HepG2 (cell line): ENCODE measurements at regions not wholly inside any gene's neighbourhood (a gene's known extent, or its start where the extent isn't known, plus 50 kb on each side); places are given as distances from the start of the nearest gene placed in this dataset.

Experiments used
- ADNP ChIP-seq: sonication (generic); formaldehyde crosslinking; IDR thresholded peaks from 2 replicates; pipeline ENCODE4 v1.4.0; 2020; ENCODE audit warnings: missing genetic modification reagents
- DMAP1 ChIP-seq: IDR thresholded peaks from 2 replicates; pipeline ENCODE4 v1.6.1; 2016
- NONO ChIP-seq, 2 experiments: fragments of 450-650 bp in 1 of 2; sonication (generic) in 1 of 2; formaldehyde crosslinking in 1 of 2; IDR thresholded peaks in 1 of 2; conservative IDR thresholded peaks in 1 of 2; 2 replicates each; pipeline versions ENCODE4 v1.6.1 to v1.8.0; 2017 to 2022; ENCODE audit warnings: mild to moderate bottlenecking in 1 of 2, missing genetic modification reagents in 1 of 2, moderate library complexity in 1 of 2
- PHF8 ChIP-seq: sonication (generic); formaldehyde crosslinking; IDR thresholded peaks from 2 replicates; pipeline ENCODE4 v1.5.0; 2020; ENCODE audit warnings: missing genetic modification reagents
- POGZ ChIP-seq: sonication (generic); formaldehyde crosslinking; IDR thresholded peaks from 2 replicates; pipeline ENCODE4 v1.4.0; 2020; ENCODE audit warnings: mild to moderate bottlenecking, missing genetic modification reagents
- PPARG ChIP-seq: conservative IDR thresholded peaks from 2 replicates; pipeline ENCODE4 v1.6.1; 2016; ENCODE audit warnings: missing biosample characterization, missing genetic modification reagents
- THAP11 ChIP-seq: IDR thresholded peaks from 2 replicates; pipeline ENCODE4 v1.6.1; 2016; ENCODE audit warnings: missing biosample characterization, missing genetic modification reagents
- ZKSCAN8 ChIP-seq: IDR thresholded peaks from 2 replicates; pipeline ENCODE4 v1.6.1; 2016; ENCODE audit warnings: borderline replicate concordance, missing genetic modification reagents, missing compliant biosample characterization
- ZMYM3 ChIP-seq: sonication (generic); formaldehyde crosslinking; IDR thresholded peaks from 2 replicates; pipeline ENCODE4 v1.5.1; 2020; ENCODE audit warnings: mild to moderate bottlenecking, missing genetic modification reagents
- TF ChIP-seq, protein P1 (sequence below): sonication (generic); formaldehyde crosslinking; IDR thresholded peaks from 2 replicates; pipeline ENCODE4 v1.5.0; 2020; ENCODE audit warnings: missing genetic modification reagents, mild to moderate bottlenecking, borderline replicate concordance
- TF ChIP-seq, protein P2 (sequence below): sonication (generic); formaldehyde crosslinking; IDR thresholded peaks from 2 replicates; pipeline ENCODE4 v1.9.0; 2021; ENCODE audit warnings: mild to moderate bottlenecking, missing genetic modification reagents
- TF ChIP-seq, protein P3 (sequence below): sonication (generic); formaldehyde crosslinking; IDR thresholded peaks from 2 replicates; pipeline ENCODE4 v1.5.0; 2020; ENCODE audit warnings: mild to moderate bottlenecking, missing genetic modification reagents
- TF ChIP-seq, protein P4 (sequence below): sonication (generic); formaldehyde crosslinking; IDR thresholded peaks from 2 replicates; pipeline ENCODE4 v1.4.0; 2020; ENCODE audit warnings: missing genetic modification reagents

DNA sequence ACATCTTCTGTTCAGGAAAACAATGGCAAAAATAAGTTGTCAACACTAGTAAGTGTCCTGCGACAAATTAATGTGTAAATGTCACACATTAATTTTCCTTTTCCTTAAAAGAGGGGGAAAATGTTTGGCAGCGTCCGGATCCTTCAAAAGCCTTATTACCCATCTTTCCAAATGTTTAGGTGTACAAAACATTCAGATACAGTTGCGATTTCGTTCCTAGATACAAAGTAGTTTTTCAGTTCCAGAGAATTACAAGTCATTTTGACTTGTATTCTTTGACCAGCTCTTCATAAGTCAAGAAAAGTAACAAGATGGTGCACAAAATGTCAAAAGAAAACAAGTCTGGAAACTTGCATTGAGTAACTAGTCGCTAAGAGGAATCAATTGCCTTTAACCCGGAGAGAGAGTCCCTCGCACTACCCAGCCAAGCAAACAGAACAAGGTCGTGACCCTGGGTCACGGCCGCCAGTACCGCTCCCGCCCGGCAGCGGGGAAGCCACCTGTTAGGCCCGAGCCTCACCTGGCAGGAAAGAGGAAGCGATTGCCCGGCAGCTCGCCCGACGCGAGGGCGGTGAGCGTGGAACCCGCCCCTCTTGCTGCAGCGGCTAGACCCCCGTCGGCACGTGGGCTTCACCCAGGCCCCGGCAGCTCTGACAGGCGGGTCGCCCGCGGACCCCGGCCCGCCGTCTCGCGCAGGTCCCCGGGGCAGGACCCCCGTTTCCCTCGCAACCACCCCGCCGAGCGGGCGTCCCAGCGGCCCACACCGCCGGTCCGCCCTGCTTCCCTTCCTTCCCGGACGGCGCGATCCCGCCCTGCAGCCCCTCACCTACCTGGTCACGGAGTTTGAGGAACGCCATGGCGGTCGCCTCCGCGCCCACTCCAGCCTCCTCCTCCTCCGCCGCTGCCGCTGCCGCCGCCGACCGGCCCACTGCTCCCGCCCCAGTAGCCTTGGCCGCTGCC, 61.0 kb upstream of the ANKRD28 start (continued):
- TF ChIP-seq PHF8 (CRISPR knock-in tag) = peak; percentile 65
- TF ChIP-seq DMAP1 (CRISPR knock-in tag) = peak; percentile 37
- peak; percentile 52 for TF ChIP-seq ZMYM3 (CRISPR knock-in tag)
- TF ChIP-seq ZKSCAN8 (CRISPR knock-in tag) = peak; percentile 68; the same call in 1 of the 2 replicates
- TF ChIP-seq, protein P1, sequence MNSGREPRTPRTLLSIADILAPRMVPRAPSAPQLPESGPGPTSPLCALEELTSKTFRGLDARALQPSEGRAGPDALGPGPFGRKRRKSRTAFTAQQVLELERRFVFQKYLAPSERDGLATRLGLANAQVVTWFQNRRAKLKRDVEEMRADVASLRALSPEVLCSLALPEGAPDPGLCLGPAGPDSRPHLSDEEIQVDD (CRISPR knock-in tag) = 0 out of 2 replicates have a peak, but pooled peaks have one; percentile 56
- TF ChIP-seq PPARG = peak; percentile 94
- no peak for TF ChIP-seq ADNP (CRISPR knock-in tag)
- TF ChIP-seq, protein P2, sequence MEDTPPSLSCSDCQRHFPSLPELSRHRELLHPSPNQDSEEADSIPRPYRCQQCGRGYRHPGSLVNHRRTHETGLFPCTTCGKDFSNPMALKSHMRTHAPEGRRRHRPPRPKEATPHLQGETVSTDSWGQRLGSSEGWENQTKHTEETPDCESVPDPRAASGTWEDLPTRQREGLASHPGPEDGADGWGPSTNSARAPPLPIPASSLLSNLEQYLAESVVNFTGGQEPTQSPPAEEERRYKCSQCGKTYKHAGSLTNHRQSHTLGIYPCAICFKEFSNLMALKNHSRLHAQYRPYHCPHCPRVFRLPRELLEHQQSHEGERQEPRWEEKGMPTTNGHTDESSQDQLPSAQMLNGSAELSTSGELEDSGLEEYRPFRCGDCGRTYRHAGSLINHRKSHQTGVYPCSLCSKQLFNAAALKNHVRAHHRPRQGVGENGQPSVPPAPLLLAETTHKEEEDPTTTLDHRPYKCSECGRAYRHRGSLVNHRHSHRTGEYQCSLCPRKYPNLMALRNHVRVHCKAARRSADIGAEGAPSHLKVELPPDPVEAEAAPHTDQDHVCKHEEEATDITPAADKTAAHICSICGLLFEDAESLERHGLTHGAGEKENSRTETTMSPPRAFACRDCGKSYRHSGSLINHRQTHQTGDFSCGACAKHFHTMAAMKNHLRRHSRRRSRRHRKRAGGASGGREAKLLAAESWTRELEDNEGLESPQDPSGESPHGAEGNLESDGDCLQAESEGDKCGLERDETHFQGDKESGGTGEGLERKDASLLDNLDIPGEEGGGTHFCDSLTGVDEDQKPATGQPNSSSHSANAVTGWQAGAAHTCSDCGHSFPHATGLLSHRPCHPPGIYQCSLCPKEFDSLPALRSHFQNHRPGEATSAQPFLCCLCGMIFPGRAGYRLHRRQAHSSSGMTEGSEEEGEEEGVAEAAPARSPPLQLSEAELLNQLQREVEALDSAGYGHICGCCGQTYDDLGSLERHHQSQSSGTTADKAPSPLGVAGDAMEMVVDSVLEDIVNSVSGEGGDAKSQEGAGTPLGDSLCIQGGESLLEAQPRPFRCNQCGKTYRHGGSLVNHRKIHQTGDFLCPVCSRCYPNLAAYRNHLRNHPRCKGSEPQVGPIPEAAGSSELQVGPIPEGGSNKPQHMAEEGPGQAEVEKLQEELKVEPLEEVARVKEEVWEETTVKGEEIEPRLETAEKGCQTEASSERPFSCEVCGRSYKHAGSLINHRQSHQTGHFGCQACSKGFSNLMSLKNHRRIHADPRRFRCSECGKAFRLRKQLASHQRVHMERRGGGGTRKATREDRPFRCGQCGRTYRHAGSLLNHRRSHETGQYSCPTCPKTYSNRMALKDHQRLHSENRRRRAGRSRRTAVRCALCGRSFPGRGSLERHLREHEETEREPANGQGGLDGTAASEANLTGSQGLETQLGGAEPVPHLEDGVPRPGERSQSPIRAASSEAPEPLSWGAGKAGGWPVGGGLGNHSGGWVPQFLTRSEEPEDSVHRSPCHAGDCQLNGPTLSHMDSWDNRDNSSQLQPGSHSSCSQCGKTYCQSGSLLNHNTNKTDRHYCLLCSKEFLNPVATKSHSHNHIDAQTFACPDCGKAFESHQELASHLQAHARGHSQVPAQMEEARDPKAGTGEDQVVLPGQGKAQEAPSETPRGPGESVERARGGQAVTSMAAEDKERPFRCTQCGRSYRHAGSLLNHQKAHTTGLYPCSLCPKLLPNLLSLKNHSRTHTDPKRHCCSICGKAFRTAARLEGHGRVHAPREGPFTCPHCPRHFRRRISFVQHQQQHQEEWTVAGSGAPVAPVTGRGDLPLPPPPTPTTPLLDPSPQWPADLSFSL = no peak
- TF ChIP-seq NONO (IDR thresholded peaks at IDR 0.05) = no peak
- peak; percentile 89 for TF ChIP-seq NONO (CRISPR knock-in tag; conservative IDR thresholded peaks at IDR 0.05)
- TF ChIP-seq THAP11 (CRISPR knock-in tag) = peak; percentile 69; the same call in 1 of the 2 replicates
- TF ChIP-seq, protein P3, sequence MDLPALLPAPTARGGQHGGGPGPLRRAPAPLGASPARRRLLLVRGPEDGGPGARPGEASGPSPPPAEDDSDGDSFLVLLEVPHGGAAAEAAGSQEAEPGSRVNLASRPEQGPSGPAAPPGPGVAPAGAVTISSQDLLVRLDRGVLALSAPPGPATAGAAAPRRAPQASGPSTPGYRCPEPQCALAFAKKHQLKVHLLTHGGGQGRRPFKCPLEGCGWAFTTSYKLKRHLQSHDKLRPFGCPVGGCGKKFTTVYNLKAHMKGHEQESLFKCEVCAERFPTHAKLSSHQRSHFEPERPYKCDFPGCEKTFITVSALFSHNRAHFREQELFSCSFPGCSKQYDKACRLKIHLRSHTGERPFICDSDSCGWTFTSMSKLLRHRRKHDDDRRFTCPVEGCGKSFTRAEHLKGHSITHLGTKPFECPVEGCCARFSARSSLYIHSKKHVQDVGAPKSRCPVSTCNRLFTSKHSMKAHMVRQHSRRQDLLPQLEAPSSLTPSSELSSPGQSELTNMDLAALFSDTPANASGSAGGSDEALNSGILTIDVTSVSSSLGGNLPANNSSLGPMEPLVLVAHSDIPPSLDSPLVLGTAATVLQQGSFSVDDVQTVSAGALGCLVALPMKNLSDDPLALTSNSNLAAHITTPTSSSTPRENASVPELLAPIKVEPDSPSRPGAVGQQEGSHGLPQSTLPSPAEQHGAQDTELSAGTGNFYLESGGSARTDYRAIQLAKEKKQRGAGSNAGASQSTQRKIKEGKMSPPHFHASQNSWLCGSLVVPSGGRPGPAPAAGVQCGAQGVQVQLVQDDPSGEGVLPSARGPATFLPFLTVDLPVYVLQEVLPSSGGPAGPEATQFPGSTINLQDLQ (CRISPR knock-in tag) = no peak
- TF ChIP-seq POGZ (CRISPR knock-in tag) = peak; percentile 69; the same call in 1 of the 2 replicates
- TF ChIP-seq, protein P4, sequence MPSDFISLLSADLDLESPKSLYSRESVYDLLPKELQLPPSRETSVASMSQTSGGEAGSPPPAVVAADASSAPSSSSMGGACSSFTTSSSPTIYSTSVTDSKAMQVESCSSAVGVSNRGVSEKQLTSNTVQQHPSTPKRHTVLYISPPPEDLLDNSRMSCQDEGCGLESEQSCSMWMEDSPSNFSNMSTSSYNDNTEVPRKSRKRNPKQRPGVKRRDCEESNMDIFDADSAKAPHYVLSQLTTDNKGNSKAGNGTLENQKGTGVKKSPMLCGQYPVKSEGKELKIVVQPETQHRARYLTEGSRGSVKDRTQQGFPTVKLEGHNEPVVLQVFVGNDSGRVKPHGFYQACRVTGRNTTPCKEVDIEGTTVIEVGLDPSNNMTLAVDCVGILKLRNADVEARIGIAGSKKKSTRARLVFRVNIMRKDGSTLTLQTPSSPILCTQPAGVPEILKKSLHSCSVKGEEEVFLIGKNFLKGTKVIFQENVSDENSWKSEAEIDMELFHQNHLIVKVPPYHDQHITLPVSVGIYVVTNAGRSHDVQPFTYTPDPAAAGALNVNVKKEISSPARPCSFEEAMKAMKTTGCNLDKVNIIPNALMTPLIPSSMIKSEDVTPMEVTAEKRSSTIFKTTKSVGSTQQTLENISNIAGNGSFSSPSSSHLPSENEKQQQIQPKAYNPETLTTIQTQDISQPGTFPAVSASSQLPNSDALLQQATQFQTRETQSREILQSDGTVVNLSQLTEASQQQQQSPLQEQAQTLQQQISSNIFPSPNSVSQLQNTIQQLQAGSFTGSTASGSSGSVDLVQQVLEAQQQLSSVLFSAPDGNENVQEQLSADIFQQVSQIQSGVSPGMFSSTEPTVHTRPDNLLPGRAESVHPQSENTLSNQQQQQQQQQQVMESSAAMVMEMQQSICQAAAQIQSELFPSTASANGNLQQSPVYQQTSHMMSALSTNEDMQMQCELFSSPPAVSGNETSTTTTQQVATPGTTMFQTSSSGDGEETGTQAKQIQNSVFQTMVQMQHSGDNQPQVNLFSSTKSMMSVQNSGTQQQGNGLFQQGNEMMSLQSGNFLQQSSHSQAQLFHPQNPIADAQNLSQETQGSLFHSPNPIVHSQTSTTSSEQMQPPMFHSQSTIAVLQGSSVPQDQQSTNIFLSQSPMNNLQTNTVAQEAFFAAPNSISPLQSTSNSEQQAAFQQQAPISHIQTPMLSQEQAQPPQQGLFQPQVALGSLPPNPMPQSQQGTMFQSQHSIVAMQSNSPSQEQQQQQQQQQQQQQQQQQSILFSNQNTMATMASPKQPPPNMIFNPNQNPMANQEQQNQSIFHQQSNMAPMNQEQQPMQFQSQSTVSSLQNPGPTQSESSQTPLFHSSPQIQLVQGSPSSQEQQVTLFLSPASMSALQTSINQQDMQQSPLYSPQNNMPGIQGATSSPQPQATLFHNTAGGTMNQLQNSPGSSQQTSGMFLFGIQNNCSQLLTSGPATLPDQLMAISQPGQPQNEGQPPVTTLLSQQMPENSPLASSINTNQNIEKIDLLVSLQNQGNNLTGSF = 0 out of 2 replicates have a peak, but pooled peaks have one; percentile 62
